HepG2 (cell line): ENCODE measurements at regions not wholly inside any gene's neighbourhood (a gene's known extent, or its start where the extent isn't known, plus 50 kb on each side); places are given as distances from the start of the nearest gene placed in this dataset.

Source experiments
- ATAC-seq: fragments of 200-7000 bp; cut with Tn5 transposase; 3 replicates; pipeline ENCODE4 v1.9.1; 2020; ENCODE audit warnings: mild to moderate bottlenecking, moderate library complexity
- BruUV-seq: library from RNA; stranded (reverse); fragments of 400-500 nt; replicated peaks from 2 replicates; lab custom pipeline; 2021; lab: Mats Ljungman, UMichigan
- CTCF ChIA-PET: fragments of 300-600 bp; formaldehyde crosslinking; extraction: SDS; loops from one replicate; lab custom pipeline; 2021; ENCODE audit warnings: low total read pairs, inconsistent platforms, low intra/inter-chr PET ratio; lab: Yijun Ruan, JAX
- POLR2A ChIA-PET: fragments of 350-600 bp; sonication (Branson Sonifier 250); formaldehyde crosslinking; loops from one replicate; lab custom pipeline; 2020; ENCODE audit warnings: antibody characterized with exemption, inconsistent platforms; lab: Yijun Ruan, JAX
- DNase-seq: peaks from one replicate; pipeline ENCODE4 v3.0.0-alpha.2; 2015; ENCODE audit warnings: low spot score
- FAIRE-seq: peaks from 3 replicates; lab custom pipeline; 2011; peaks lifted over from hg19 to GRCh38; lab: Jason Lieb, UNC
- H2AFZ ChIP-seq: one replicate; pipeline ENCODE4 v1.6.1; 2011; ENCODE audit warnings: low read length, inconsistent platforms
- H3K27ac ChIP-seq: fragments of 300-600 bp; 3 replicates; pipeline ENCODE4 v1.8.0; 2011; ENCODE audit warnings: mixed run types, mild to moderate bottlenecking, mixed read lengths, low read length, inconsistent platforms; ENCODE audit not compliant: insufficient read depth; ENCODE audit errors: extremely low read length
- H3K27me3 ChIP-seq, 2 experiments: fragments of 200-600 bp in 1 of 2; 2 replicates in 1 of 2; 3 replicates in 1 of 2; pipeline versions ENCODE4 v1.6.0 to v1.8.0; 2011; ENCODE audit warnings: low read length in 2 of 2, mild to moderate bottlenecking in 2 of 2, moderate library complexity in 2 of 2, inconsistent platforms in 1 of 2; ENCODE audit not compliant: insufficient read depth in 2 of 2, control insufficient read depth in 1 of 2
- H3K36me3 ChIP-seq, 2 experiments: fragments of 200-600 bp in 1 of 2; replicated peaks in 1 of 2; 2 replicates in 1 of 2; 3 replicates in 1 of 2; pipeline versions ENCODE4 v1.5.1 to v1.8.0; 2011; ENCODE audit warnings: low read length in 2 of 2, inconsistent platforms in 1 of 2; ENCODE audit not compliant: insufficient read depth in 2 of 2, control insufficient read depth in 1 of 2
- H3K4me1 ChIP-seq: 2 replicates; pipeline ENCODE4 v1.5.1; 2012; ENCODE audit warnings: low read length, inconsistent platforms; ENCODE audit not compliant: insufficient read depth
- H3K4me2 ChIP-seq: 2 replicates; pipeline ENCODE4 v1.6.0; 2011; ENCODE audit warnings: low read depth, low read length, inconsistent platforms
- H3K4me3 ChIP-seq, 3 experiments: fragments of 200-600 bp in 1 of 3; sonication (generic), shearing (Covaris generic) in 1 of 3; replicated peaks in 1 of 3; 2 replicates each; pipeline ENCODE4 v1.5.1; 2011 to 2016; ENCODE audit warnings: low read length in 3 of 3, inconsistent platforms in 2 of 3, low read depth in 2 of 3, mild to moderate bottlenecking in 2 of 3, control low read depth in 1 of 3, mixed read lengths in 1 of 3; ENCODE audit not compliant: insufficient read depth in 1 of 3
- H3K79me2 ChIP-seq: one replicate; pipeline ENCODE4 v1.6.1; 2011; ENCODE audit warnings: low read length, inconsistent platforms; ENCODE audit not compliant: insufficient read depth
- H3K9ac ChIP-seq: 2 replicates; pipeline ENCODE4 v1.6.0; 2011; ENCODE audit warnings: mild to moderate bottlenecking, low read depth, low read length, inconsistent platforms; ENCODE audit not compliant: insufficient read depth
- H3K9me3 ChIP-seq: 2 replicates; pipeline ENCODE4 v1.5.1; 2012; ENCODE audit warnings: mild to moderate bottlenecking, low read length
- H4K20me1 ChIP-seq: 2 replicates; pipeline ENCODE4 v1.6.0; 2011; ENCODE audit warnings: inconsistent platforms, mild to moderate bottlenecking, low read length, moderate library complexity; ENCODE audit not compliant: insufficient read depth
- ASH2L ChIP-seq: fragments of 300-600, 200-600 bp; sonication (generic); IDR thresholded peaks from 2 replicates; pipeline ENCODE4 v1.7.0; 2017; ENCODE audit warnings: low read depth, mild to moderate bottlenecking, moderate library complexity, mixed read lengths, low read length; ENCODE audit not compliant: insufficient read length
- CBX1 ChIP-seq: IDR thresholded peaks from one replicate; pipeline ENCODE4 v1.6.1; 2016; ENCODE audit warnings: antibody characterized with exemption, low read depth
- E2F2 ChIP-seq: sonication (generic); formaldehyde crosslinking; IDR thresholded peaks from 2 replicates; pipeline ENCODE4 v1.4.0; 2020; ENCODE audit warnings: missing genetic modification reagents, borderline replicate concordance
- GATAD1 ChIP-seq: IDR thresholded peaks from 2 replicates; pipeline ENCODE4 v1.6.1; 2016; ENCODE audit warnings: missing genetic modification reagents, missing compliant biosample characterization
- GTF2F1 ChIP-seq: fragments of 150-350 bp; IDR thresholded peaks from 2 replicates; pipeline ENCODE4 v1.6.1; 2014; ENCODE audit warnings: low read length
- KDM5B ChIP-seq: sonication (generic); formaldehyde crosslinking; IDR thresholded peaks from 2 replicates; pipeline ENCODE4 v1.4.0; 2020; ENCODE audit warnings: missing genetic modification reagents, mild to moderate bottlenecking, borderline replicate concordance
- KLF16 ChIP-seq, 2 experiments: sonication (generic) in 1 of 2; formaldehyde crosslinking in 1 of 2; IDR thresholded peaks; 2 replicates each; pipeline versions ENCODE4 v1.6.1 to v1.8.0; 2016 to 2023; ENCODE audit warnings: missing genetic modification reagents in 2 of 2, missing compliant biosample characterization in 1 of 2
- NONO ChIP-seq, 2 experiments: fragments of 450-650 bp in 1 of 2; sonication (generic) in 1 of 2; formaldehyde crosslinking in 1 of 2; IDR thresholded peaks in 1 of 2; conservative IDR thresholded peaks in 1 of 2; 2 replicates each; pipeline versions ENCODE4 v1.6.1 to v1.8.0; 2017 to 2022; ENCODE audit warnings: mild to moderate bottlenecking in 1 of 2, missing genetic modification reagents in 1 of 2, moderate library complexity in 1 of 2
- PAF1 ChIP-seq: IDR thresholded peaks from 2 replicates; pipeline ENCODE4 v1.6.1; 2016; ENCODE audit warnings: missing genetic modification reagents, missing compliant biosample characterization
- RFXANK ChIP-seq: IDR thresholded peaks from 2 replicates; pipeline ENCODE4 v1.6.1; 2016
- RNF2 ChIP-seq: fragments of 450-650 bp; conservative IDR thresholded peaks from 2 replicates; pipeline ENCODE4 v1.6.1; 2016; ENCODE audit warnings: low read depth
- ZC3H4 ChIP-seq: sonication (generic); formaldehyde crosslinking; IDR thresholded peaks from 2 replicates; pipeline ENCODE4 v1.4.0; 2020; ENCODE audit warnings: missing genetic modification reagents, borderline replicate concordance
- ZKSCAN5 ChIP-seq: sonication (generic); formaldehyde crosslinking; IDR thresholded peaks from 2 replicates; pipeline ENCODE4 v1.5.1; 2020; ENCODE audit warnings: mild to moderate bottlenecking, missing genetic modification reagents
- WGBS: methylation state at CpG from one replicate; pipeline ENCODE4 v1.1.6; 2017; ENCODE audit warnings: low lambda C conversion rate; 5-methylcytosine and 5-hydroxymethylcytosine counted together
- in situ Hi-C: cut with HindIII; loops from 2 replicates; pipeline ENCODE4 v1.10.0; 2017; ENCODE audit warnings: low pct_unique_long_range_greater_than_20kb; ENCODE audit not compliant: extremely low pct_ligation_motif_present
- intact Hi-C: fragments of 100-400 bp; cut with micrococcal nuclease; formaldehyde crosslinking; loops from one replicate; pipeline ENCODE4 v1.10.0; 2022; ENCODE audit not compliant: unreplicated experiment
- TF ChIP-seq, protein P1 (sequence below): IDR thresholded peaks from 2 replicates; pipeline ENCODE4 v1.6.1; 2016

DNA sequence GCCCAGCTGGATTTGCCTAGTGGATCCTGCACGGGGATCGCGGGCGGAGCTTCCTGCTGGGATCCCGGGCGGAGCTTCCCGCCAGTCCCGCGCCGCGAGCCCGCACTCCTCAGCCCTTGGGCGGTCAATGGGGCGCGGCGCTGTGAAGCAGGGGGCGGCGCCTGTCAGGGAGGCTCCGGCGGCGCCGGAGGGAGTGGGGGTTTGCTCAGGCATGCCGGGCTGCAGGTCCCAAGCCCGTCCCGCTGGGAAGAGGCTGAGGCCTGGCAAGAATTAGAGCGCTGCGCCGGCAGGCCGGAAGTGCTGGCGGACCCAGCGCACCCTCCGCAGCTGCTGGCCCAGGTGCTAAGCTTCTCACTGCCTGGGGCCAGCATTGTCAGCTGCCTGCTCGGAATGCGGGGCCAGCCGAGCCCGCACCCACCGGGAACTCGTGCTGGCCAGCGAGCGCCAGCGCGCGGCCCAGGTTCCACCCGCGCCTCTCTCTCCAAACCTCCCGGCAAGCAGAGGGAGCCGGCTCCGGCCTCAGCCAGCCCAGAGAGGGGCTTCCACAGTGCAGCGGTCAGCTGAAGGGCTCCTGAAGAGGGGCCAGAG lies 119.6 kb downstream of the PRR20E start (continued):
- TF ChIP-seq, protein P1, sequence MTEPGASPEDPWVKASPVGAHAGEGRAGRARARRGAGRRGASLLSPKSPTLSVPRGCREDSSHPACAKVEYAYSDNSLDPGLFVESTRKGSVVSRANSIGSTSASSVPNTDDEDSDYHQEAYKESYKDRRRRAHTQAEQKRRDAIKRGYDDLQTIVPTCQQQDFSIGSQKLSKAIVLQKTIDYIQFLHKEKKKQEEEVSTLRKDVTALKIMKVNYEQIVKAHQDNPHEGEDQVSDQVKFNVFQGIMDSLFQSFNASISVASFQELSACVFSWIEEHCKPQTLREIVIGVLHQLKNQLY (CRISPR knock-in tag), result no peak
- no peak for TF ChIP-seq CBX1
- no peak for TF ChIP-seq KLF16 (CRISPR knock-in tag; IDR thresholded peaks at IDR 0.05)
- no peak for TF ChIP-seq PAF1 (CRISPR knock-in tag)

- no peak for FAIRE-seq
- Histone ChIP-seq H3K79me2 (no peaks in the 10 kb centered on the region), H3K27me3 (no peaks in the 10 kb centered on the region), H3K36me3 (no peaks in the 10 kb centered on the region), H3K27ac (no peak overlapping the region), H3K4me3 (no peak overlapping the region), H3K9me3 (no peaks in the 10 kb centered on the region), H4K20me1 (no peaks in the 10 kb centered on the region), H3K4me1 (no peaks in the 10 kb centered on the region), H3K4me2 (no peak overlapping the region), H2AFZ (no peak overlapping the region), H3K9ac (no peak overlapping the region)
- BruUV-seq, result no TSS peak
- intact Hi-C loops (no loop called here), in situ Hi-C loops (no loop called here)
- no peak for TF ChIP-seq RFXANK (CRISPR knock-in tag)
- no peak for TF ChIP-seq NONO (IDR thresholded peaks at IDR 0.05)
- TF ChIP-seq NONO (CRISPR knock-in tag; conservative IDR thresholded peaks at IDR 0.05), result no peak
- TF ChIP-seq E2F2 (CRISPR knock-in tag), result no peak
- no peak for TF ChIP-seq ZKSCAN5
- no peak for TF ChIP-seq GATAD1 (CRISPR knock-in tag)
- no peak for TF ChIP-seq RNF2
- TF ChIP-seq ZC3H4, result no peak
- TF ChIP-seq ASH2L, result no peak
- no peak for TF ChIP-seq KDM5B
- no peak for TF ChIP-seq GTF2F1
- ChIA-PET CTCF (no interaction called here), POLR2A (no interaction called here)
- no peak for ATAC-seq
- no peak for DNase-seq
- 3% methylated on average over 1 of the region's 1 CpG for WGBS
Observed at GRCh38 chr13:57302604-57303003, 135.6 kb downstream of the PRR20E start.
